ENCODE measurements at regions not wholly inside any gene's neighbourhood (a gene's known extent, or its start where the extent isn't known, plus 50 kb on each side); places are given as distances from the start of the nearest gene placed in this dataset.

GRCh38 chr5:121698690-121699089, 153.0 kb upstream of the FTMT start:
- no peak for TF ChIP-seq CTCF (IDR thresholded peaks at IDR 0.05)
- TF ChIP-seq POLR2AphosphoS5 (IDR thresholded peaks at IDR 0.05) = no peak
- no peak for TF ChIP-seq POLR2A (IDR thresholded peaks at IDR 0.05)
- no peak for TF ChIP-seq EP300 (IDR thresholded peaks at IDR 0.05)

Measured in sigmoid colon (tissue), 4 donors.